ENCODE measurements at regions not wholly inside any gene's neighbourhood (a gene's known extent, or its start where the extent isn't known, plus 50 kb on each side); places are given as distances from the start of the nearest gene placed in this dataset.

GRCh38 chr13:76795701-76796695 lies 90.2 kb downstream of the KCTD12 start:
- no peak for DNase-seq (ENCODE audit: low read depth)

DNA sequence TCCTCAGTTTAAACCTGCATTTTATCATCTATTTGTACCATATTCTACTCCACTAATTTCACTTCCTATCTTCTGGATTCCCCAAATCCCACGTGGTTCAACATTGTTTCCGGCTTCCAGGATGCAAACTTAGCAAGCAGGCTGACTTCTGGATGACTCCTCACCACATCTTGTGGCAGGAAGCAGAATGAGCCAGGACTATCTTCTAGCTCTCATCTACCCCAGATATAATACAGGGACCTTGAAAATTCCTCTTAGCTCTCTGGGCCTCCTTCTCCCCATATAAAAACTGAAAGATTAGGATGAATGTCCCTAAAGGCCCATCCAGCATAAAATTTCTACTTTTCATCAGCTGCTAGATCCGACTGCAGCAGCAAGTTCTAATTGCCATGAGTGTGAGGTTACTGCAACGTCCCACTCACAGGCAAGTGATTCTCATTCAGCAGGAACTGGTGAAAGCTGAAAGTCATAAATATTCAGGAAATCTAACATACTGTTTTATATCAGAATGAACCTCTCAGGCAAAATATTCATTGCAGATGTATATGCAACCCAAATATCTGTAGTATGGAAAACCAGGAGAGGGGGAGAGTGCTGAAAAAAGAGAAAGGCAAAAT lies 93.4 kb downstream of the KCTD12 start:
- peak; percentile 79 for DNase-seq (ENCODE audit: low read depth)

DNA sequence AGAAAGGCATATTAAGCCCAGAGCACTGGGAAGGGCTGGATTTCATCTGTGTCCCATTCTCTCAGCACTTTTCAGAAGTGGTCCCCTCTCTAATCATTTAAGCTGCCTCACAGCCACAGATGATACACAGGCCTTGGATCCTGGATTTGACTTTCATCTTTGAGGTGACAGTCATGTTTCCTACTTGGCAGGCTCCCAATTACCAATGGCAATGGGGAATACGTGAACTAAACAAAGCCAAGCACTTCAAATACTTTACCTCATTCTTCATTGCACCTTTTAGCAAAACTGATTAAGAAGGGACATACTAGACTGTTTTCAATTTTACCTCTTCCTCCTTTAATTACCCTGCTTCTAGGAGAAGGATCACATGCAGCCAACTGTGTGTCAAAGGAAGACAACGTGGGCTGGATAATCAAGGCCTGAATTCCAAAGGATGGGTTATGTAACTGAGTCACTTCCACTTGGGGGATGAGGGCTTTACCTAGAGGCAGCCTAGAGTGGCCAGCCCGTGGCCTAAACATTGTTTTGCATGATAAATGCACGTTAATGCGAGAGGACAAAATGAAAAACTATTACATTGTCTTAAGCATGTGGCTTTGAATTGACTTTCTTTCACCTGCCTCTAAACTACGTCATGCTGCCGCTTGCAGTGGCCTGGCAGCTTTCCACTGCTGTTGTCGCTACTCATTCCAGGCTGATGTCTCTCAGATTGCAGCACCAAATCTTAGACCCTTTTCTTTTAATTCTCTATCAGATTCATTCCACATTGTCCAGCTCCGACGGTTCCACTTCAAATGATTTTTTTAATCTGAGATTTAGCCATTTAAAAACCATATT lies 95.0 kb downstream of the KCTD12 start:
- peak; percentile 44 for DNase-seq (ENCODE audit: low read depth)

DNA sequence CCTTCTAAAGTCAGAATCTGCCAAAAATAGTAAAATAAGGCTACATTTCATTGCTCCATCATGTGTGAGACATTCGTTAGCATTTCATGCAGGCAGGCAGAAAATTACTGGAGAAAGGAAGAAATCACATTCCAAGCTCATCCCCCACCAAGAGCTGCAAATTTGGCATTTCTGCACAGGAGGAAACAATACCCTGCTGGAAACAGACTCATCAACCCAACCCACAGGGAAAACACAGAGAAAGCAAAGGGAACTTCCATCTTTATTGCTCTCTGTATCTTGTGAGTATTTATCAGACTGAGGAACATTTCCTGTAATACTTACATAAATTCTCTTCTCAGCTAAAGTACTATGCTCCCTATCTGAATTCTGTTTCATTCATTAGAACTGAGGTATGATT lies 95.7 kb downstream of the KCTD12 start:
- no peak for DNase-seq (ENCODE audit: low read depth)

GRCh38 chr13:76783798-76784197 lies 102.4 kb downstream of the KCTD12 start:
- DNase-seq (ENCODE audit: low read depth): no peak

DNA sequence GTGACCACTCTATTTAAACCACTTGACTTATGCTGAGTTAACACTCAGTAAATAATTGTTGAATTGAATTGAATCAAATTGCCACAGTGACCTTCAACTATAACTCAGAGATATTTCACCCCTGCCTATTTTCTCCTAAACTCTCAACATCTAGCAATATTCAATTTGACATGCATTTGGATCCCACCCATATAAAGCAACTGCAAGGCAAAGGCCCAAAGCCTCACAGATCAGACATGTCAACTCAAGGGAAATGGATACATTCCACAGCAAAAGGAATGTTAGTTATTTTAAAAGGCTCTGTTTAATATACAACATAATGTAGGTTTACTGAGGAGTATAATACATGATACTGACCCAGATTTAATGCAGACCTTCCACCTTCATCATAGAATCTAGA lies 107.4 kb downstream of the KCTD12 start:
- DNase-seq (ENCODE audit: low read depth): no peak

DNA sequence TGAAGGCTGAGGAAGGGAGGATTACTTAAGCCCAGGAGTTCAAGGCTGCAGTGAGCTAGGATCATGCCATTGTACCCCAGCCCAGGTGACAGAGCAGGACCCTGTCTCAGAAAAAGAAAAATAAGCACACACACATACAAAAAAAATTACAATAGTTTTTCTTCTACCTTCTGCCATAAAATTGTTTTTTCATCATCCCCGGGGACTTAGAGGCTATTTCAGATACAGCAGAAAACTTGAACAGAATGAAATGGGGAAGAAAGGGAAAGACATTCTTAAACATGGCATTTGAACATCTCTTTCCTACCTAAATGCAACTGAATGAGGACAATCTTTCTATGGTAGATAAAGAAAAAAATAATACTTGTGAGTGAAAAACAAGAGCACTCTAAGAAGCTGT lies 109.1 kb downstream of the KCTD12 start:
- DNase-seq (ENCODE audit: low read depth): no peak

DNA sequence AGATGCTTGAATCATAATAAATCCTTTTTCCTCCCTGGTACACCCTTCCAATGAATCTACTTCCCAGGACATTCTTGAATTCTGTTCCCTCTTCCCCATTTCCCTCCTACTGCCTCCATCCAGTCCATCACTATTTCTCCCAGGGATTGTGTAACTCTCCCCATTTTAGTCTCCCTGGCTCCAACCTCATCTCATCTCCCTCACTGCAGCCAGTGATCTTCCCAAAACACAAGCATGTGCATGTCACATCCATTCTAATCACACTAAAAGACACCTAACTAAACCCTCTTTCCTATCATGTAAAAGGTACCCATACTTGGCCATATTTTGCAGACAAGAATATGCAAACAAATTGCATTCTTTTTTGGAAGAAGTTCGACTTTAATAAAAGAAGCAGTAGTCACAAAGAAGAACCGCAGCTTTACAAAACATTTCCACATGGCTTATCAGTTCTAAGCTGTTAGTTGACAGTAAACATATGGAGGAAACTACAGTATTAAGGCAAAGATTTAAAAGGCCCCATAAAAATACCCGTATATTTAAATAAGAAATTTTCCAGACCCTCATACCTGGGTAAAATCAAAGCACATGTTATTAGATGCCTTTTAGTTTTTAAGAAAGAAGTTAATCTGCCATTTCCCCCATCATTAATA lies 111.0 kb downstream of the KCTD12 start:
- DNase-seq (ENCODE audit: low read depth): no peak

DNA sequence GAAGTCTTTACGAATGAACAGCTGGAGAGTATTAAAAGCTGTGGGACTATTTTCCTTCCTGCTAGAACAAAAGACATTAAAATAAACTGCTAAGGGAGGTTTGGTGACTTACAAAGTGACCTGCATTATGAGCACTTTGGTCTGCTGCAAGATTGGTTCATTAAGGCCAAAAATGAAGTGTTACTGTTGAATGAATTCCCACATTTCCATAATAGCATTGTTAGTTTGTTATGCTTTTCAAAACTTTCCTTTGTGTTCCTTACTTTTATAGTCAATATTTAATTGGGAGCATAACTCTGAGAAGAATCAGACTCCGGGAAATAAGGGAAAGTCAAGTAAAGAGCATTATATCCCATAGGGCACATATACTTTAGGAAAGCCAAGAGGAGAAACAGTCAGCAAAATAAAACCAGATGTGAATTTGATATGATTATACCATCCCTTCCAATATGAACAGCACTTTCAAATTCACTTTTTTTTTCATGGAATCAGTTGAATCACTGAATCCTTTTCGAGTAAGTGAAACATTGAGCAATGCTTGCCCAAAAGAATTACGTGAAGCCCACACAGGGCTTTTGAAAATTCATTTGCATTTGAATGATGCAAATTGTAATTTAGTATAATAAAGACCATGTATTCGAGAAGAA lies 112.6 kb downstream of the KCTD12 start:
- DNase-seq (ENCODE audit: low read depth): no peak

DNA sequence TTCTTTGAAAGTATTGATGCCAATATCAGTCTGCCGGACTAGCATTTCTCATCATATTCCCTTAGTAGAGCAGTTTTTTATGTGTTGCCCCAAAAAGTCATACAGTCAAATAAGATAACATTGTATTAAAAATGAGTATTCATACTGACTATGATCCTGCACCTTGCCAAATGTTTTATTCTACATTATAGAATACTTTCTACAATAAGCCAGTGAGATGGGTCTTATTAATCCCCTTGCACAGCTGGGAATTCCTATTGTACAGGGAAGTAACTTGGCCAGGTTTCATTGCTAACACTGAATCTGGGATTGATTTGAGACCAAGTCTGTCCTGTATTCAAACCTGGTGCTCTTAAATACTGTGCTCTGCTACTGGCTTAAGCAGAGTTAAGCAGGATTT lies 114.0 kb downstream of the KCTD12 start:
- DNase-seq (ENCODE audit: low read depth): no peak

- peak; percentile 3 for DNase-seq (ENCODE audit: low read depth)
Measured at GRCh38 chr13:76769271-76769791, 116.9 kb downstream of the KCTD12 start.

- DNase-seq (ENCODE audit: low read depth): no peak
Measured at GRCh38 chr13:76768384-76768783, 117.8 kb downstream of the KCTD12 start.

DNA sequence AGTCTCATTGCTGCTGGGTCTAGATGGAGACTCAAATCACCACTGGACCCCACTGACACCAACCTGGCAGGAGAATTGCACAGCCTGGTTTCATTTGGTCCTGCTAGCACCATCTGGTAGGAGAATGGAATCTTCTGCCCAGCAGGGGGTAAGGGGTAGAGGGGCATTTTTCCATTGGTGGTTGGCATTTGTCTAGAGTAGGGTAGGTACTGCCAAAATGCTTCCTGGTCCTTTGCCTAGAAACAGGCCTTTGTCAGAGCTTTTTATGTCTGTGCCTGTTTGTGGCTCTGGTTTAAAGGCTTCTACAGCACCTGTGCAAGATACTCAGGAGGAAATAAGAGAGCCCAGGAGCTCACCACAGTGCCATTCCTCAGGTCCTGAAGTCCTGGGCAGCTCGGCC lies 121.3 kb downstream of the KCTD12 start:
- DNase-seq (ENCODE audit: low read depth): no peak

DNA sequence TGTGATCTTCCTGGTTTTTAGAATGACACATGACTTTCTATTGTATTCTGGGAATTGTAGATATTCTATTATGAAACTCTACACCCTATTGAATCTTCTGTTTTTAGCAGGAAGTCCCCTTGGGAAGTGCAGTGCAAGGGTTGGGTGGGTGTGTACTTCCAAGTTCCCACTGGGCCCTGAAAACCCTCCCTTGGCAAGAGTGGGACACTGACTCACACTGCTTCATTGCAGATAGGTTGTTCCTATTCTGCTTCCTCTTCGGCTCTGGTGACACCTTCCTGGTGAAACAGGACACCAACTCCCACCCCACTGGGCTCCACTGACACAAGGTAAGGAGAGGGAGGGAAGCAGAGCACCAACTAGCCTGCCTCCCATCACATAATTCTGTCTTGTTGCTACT lies 121.8 kb downstream of the KCTD12 start:
- peak; percentile 85 for DNase-seq (ENCODE audit: low read depth)

- DNase-seq (ENCODE audit: low read depth): no peak
Measured at GRCh38 chr13:76762721-76763120, 123.5 kb downstream of the KCTD12 start.

DNA sequence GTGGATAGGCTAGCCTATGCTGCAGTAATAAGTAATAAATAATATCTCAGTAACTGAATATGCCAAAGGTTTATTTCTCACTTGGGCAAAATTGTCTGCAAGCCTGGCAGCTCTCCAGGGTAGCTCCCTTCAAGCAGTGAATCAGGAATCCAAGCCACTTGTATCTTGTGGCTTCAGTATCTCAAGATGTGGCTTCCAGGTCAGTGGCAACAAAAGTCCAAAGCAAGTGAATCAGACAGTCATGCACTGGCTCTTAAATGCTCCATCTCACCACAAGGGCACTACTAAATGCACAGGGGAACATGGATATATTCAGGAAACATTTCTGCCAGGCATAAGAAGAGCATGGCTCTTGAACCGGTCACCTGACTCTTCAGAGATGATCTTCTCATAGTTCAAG lies 126.3 kb downstream of the KCTD12 start:
- DNase-seq (ENCODE audit: low read depth): peak; percentile 45

- no peak for DNase-seq (ENCODE audit: low read depth)
Measured at GRCh38 chr13:76758738-76759137, 127.5 kb downstream of the KCTD12 start.

- DNase-seq (ENCODE audit: low read depth): no peak
Measured at GRCh38 chr13:76758257-76758656, 127.9 kb downstream of the KCTD12 start.

- no peak for DNase-seq (ENCODE audit: low read depth)
Measured at GRCh38 chr13:76756451-76756850, 129.8 kb downstream of the KCTD12 start.

GRCh38 chr13:76754414-76754813 lies 131.8 kb downstream of the KCTD12 start:
- peak; percentile 34 for DNase-seq (ENCODE audit: low read depth)

GRCh38 chr13:76751278-76751677 lies 134.9 kb downstream of the KCTD12 start:
- DNase-seq (ENCODE audit: low read depth): no peak

Data from HT1080 (cell line).